ENCODE measurements at regions not wholly inside any gene's neighbourhood (a gene's known extent, or its start where the extent isn't known, plus 50 kb on each side); places are given as distances from the start of the nearest gene placed in this dataset.

GRCh38 chr3:191728186-191728585 lies 267.2 kb downstream of the PYDC2 start:
- TF ChIP-seq CTCF (IDR thresholded peaks at IDR 0.05 in 4 of 5, conservative IDR thresholded peaks at IDR 0.05 in 1 of 5) = no peak
- no peak for TF ChIP-seq POLR2A (IDR thresholded peaks at IDR 0.05)

All from gastrocnemius medialis (tissue), 4 donors.